Keratinocyte (primary cell): ENCODE measurements at regions not wholly inside any gene's neighbourhood (a gene's known extent, or its start where the extent isn't known, plus 50 kb on each side); places are given as distances from the start of the nearest gene placed in this dataset.

Experiments used
- CTCF ChIP-seq, 3 experiments: IDR thresholded peaks in 1 of 3; conservative IDR thresholded peaks in 1 of 3; optimal IDR thresholded peaks in 1 of 3; 2 replicates in 2 of 3; 3 replicates in 1 of 3; pipeline versions ENCODE3 to v1.5.1; 2011; ENCODE audit warnings: low read length in 3 of 3, mild to moderate bottlenecking in 3 of 3, moderate library complexity in 2 of 3, control low read depth in 1 of 3, inconsistent platforms in 1 of 3; ENCODE audit not compliant: insufficient read depth in 2 of 3; ENCODE audit errors: extremely low read depth in 1 of 3
- EZH2 ChIP-seq: IDR thresholded peaks from one replicate; pipeline ENCODE4 v1.6.1; 2012; ENCODE audit warnings: inconsistent platforms, mild to moderate bottlenecking, low read length, moderate library complexity

- TF ChIP-seq CTCF (optimal IDR thresholded peaks at IDR 0.05 in 1 of 3, IDR thresholded peaks at IDR 0.05 in 1 of 3, conservative IDR thresholded peaks at IDR 0.05 in 1 of 3; ENCODE audit: extremely low read depth in 1 of 3, insufficient read depth in 2 of 3, low read length in 3 of 3) = no peak
- TF ChIP-seq EZH2 = no peak
These were observed 891.3 kb upstream of the SLC39A10 start for GRCh38 chr2:194765723-194766122.
